Ectodermal cell (in vitro differentiated cells): ENCODE measurements at regions not wholly inside any gene's neighbourhood (a gene's known extent, or its start where the extent isn't known, plus 50 kb on each side); places are given as distances from the start of the nearest gene placed in this dataset.

Experiments used
- H3K27ac ChIP-seq: 2 replicates; pipeline ENCODE4 v1.7.0; 2013; ENCODE audit warnings: mild to moderate bottlenecking, low read depth, low read length; ENCODE audit not compliant: insufficient read depth, poor library complexity, severe bottlenecking
- H3K27me3 ChIP-seq: 2 replicates; pipeline ENCODE4 v1.7.0; 2013; ENCODE audit warnings: mild to moderate bottlenecking, low read length; ENCODE audit not compliant: insufficient read depth, control insufficient read depth, poor library complexity, severe bottlenecking
- H3K36me3 ChIP-seq: one replicate; pipeline ENCODE4 v1.7.0; 2013; ENCODE audit warnings: low read length; ENCODE audit not compliant: control insufficient read depth, insufficient read depth
- H3K4me1 ChIP-seq: one replicate; pipeline ENCODE4 v1.7.0; 2013; ENCODE audit warnings: low read length; ENCODE audit not compliant: control insufficient read depth, insufficient read depth
- H3K4me3 ChIP-seq: 2 replicates; pipeline ENCODE4 v1.7.0; 2013; ENCODE audit warnings: low read depth, low read length, control low read depth; ENCODE audit not compliant: insufficient read depth
- H3K9me3 ChIP-seq: 2 replicates; pipeline ENCODE4 v1.7.0; 2013; ENCODE audit warnings: mild to moderate bottlenecking, low read length, moderate library complexity; ENCODE audit not compliant: control insufficient read depth
- WGBS, 2 experiments: methylation state at CpG; one replicate each; pipeline ENCODE4 v1.1.7; 2013; ENCODE audit warnings: missing lambda C conversion rate in 2 of 2; 5-methylcytosine and 5-hydroxymethylcytosine counted together

DNA sequence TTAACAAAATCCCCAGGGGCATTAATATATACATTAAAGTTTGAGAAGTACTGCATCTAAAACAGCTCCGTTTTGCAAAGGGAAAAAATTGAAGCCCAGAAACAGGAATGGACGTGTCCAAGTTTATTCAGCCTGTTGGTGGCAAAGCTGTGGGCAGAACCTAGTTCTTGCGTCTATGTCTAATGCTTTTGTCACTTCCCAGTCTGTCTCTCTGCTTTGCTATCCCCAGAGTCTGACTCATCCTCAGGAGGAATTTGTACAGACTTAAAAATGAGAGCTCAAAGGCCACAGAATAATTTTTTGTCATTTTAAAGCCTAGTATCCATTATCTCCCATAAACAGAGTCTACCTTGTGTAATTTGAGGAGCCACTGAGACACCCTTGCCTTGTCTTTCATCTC, 330.9 kb upstream of the GRIA1 start:
- H3K4me3 ChIP-seq: no peak overlapping the region
- H3K27ac ChIP-seq: no peak overlapping the region
- no peaks in the 10 kb centered on the region for H3K4me1 ChIP-seq
- no peaks in the 10 kb centered on the region for H3K9me3 ChIP-seq
- no peaks in the 10 kb centered on the region for H3K27me3 ChIP-seq
- H3K36me3 ChIP-seq: no peaks in the 10 kb centered on the region
- WGBS, 2 experiments: 60 to 63% methylated on average over 3 of the region's 3 CpGs

- H3K27ac ChIP-seq: no peak overlapping the region
- 88 to 95% methylated on average over 1 of the region's 1 CpG for WGBS, 2 experiments
- H3K9me3 ChIP-seq: no peaks in the 10 kb centered on the region
- no peaks in the 10 kb centered on the region for H3K27me3 ChIP-seq
- no peak overlapping the region for H3K4me3 ChIP-seq
- no peaks in the 10 kb centered on the region for H3K4me1 ChIP-seq
- no peaks in the 10 kb centered on the region for H3K36me3 ChIP-seq
These were observed 322.2 kb upstream of the GRIA1 start for GRCh38 chr5:153168241-153168640.

DNA sequence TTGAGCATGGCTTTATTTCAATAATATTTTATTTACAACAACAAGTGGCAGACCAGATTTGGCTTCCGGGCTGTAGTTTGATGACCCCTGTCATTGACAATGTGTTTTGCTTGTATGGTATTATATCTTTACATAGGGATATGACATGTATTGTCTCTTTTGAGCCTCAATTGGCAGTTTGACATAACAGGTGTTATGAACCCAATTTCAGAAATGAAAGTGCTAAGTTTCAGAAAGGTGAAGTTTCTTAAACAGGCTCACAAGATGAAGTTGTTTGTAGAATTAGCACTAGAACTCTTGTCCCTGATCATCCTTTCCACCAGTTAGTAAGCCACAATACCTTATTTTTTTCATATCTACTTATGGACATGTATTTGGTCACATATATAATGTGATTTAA, 303.0 kb upstream of the GRIA1 start:
- WGBS, 2 experiments: 82 to 100% methylated on average over 1 of the region's 1 CpG
- H3K4me1 ChIP-seq: no peaks in the 10 kb centered on the region
- H3K4me3 ChIP-seq: no peak overlapping the region
- no peak overlapping the region for H3K27ac ChIP-seq
- no peaks in the 10 kb centered on the region for H3K27me3 ChIP-seq
- H3K36me3 ChIP-seq: no peaks in the 10 kb centered on the region
- H3K9me3 ChIP-seq: no peaks in the 10 kb centered on the region

DNA sequence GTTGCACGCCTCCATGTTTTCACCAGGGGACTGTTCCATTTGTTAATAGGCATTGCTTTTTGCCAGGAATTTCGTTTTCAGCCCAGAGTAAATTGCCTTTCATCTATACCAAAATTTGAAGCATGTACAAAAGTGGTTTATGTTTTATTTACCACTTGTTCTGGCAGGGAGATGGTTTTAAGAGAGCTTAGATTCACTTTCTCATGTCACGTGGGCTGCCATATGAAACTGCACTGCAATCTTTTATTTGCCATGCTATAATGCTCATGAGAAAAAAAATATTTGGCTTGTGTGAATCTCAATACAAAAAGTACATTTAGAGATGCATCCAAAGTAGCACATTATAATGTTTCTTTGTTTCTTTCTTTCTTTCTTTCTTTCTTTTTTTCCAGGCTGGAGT, 284.1 kb upstream of the GRIA1 start:
- Histone ChIP-seq H3K4me1 (peaks cover 5% of the 10 kb centered on the region), H3K36me3 (no peaks in the 10 kb centered on the region), H3K4me3 (no peak overlapping the region), H3K27me3 (no peaks in the 10 kb centered on the region), H3K9me3 (no peaks in the 10 kb centered on the region), H3K27ac (no peak overlapping the region)
- WGBS, 2 experiments: 97 to 100% methylated on average over 3 of the region's 3 CpGs

DNA sequence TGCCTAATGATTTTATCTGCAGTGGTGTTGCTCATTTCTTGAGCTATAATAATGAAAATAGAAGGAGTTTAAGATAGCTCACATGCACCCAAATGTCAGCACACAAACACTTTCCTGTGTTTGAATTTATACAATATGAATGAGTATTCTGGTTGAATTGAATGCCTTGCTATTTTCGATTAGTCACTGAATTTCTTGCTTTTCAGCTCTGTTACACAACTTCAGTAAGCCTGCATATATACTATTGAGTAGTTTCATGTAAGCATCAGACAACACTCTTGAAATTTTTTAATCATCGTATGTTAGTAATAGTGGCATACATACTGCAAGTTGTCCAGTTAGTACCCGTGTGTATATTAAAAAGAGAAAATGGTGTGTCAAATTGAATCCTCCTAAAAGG, 281.5 kb upstream of the GRIA1 start:
- 87% methylated on average over 3 of the region's 3 CpGs; no CpG with 5 or more reads in 1 of the 2 experiments for whole genome bisulfite sequencing, 2 experiments
- Histone ChIP-seq H3K27me3 (no peaks in the 10 kb centered on the region), H3K9me3 (no peaks in the 10 kb centered on the region), H3K4me1 (peaks cover 10% of the 10 kb centered on the region), H3K36me3 (no peaks in the 10 kb centered on the region), H3K27ac (no peak overlapping the region), H3K4me3 (no peak overlapping the region)

- H3K36me3 ChIP-seq: no peaks in the 10 kb centered on the region
- no peaks in the 10 kb centered on the region for H3K27me3 ChIP-seq
- 86 to 92% methylated on average over 2 of the region's 2 CpGs for WGBS, 2 experiments
- no peak overlapping the region for H3K27ac ChIP-seq
- H3K4me3 ChIP-seq: no peak overlapping the region
- H3K4me1 ChIP-seq: peaks cover 10% of the 10 kb centered on the region
- no peaks in the 10 kb centered on the region for H3K9me3 ChIP-seq
These were observed 280.8 kb upstream of the GRIA1 start for GRCh38 chr5:153209687-153210086.

DNA sequence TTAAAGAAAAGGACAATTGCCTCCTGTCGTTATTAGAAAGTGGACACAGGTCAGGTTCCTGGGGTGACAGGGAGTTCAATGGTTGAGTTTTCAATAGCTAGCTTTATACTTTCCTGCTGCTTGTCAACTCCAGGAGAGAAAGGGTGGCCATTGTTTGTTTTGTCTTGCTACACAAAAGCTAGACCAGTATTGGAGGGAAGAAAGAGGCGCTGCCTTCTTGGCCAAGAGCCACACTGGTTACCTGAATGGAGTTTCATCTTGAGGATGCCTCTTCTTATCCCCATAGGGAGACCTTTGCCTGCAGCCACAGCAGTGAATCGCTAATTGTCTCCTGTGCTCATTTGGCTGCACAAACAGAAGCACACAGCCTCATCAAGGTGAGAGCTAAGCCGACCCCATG, 279.4 kb upstream of the GRIA1 start:
- Histone ChIP-seq H3K27ac (no peak overlapping the region), H3K4me3 (no peak overlapping the region), H3K4me1 (peaks cover 10% of the 10 kb centered on the region), H3K36me3 (no peaks in the 10 kb centered on the region), H3K27me3 (no peaks in the 10 kb centered on the region), H3K9me3 (no peaks in the 10 kb centered on the region)
- 25 to 35% methylated on average over 4 of the region's 4 CpGs for WGBS, 2 experiments

GRCh38 chr5:153212471-153212870, 278.0 kb upstream of the GRIA1 start:
- WGBS, 2 experiments: 97 to 98% methylated on average over 3 of the region's 3 CpGs

DNA sequence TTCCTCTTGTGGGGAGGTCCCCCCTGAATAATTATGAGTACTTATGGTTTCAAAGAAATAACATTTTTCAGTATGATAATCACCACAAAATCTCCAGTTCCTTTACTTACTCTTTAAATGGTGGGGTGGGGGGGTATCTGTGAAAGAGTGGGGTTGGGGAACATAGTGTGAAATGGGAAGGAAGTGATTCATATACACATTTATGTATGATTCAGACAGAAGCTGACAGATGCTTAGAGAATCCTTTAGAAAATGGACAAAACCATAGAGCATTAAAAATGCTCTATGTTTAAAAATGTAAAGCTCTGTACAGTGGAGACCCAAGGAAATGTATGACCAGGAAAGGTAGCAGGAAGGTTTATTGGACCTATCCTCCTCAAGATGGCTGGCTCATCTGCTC, 267.5 kb upstream of the GRIA1 start:
- H3K36me3 ChIP-seq: no peaks in the 10 kb centered on the region
- H3K9me3 ChIP-seq: no peaks in the 10 kb centered on the region
- no peak overlapping the region for H3K27ac ChIP-seq
- H3K27me3 ChIP-seq: no peaks in the 10 kb centered on the region
- H3K4me3 ChIP-seq: no peak overlapping the region
- no peaks in the 10 kb centered on the region for H3K4me1 ChIP-seq

More at GRCh38 chr5:153212471-153212870, 278.0 kb upstream of the GRIA1 start:
- H3K36me3 ChIP-seq: no peaks in the 10 kb centered on the region
- H3K27me3 ChIP-seq: no peaks in the 10 kb centered on the region
- H3K9me3 ChIP-seq: no peaks in the 10 kb centered on the region
- peaks cover 10% of the 10 kb centered on the region for H3K4me1 ChIP-seq
- no peak overlapping the region for H3K4me3 ChIP-seq
- H3K27ac ChIP-seq: no peak overlapping the region

GRCh38 chr5:153223376-153223775, 267.1 kb upstream of the GRIA1 start:
- WGBS, 2 experiments: 94 to 96% methylated on average over 6 of the region's 6 CpGs

GRCh38 chr5:153224651-153225050, 265.8 kb upstream of the GRIA1 start:
- Histone ChIP-seq H3K4me3 (no peak overlapping the region), H3K4me1 (no peaks in the 10 kb centered on the region), H3K36me3 (no peaks in the 10 kb centered on the region), H3K27ac (no peak overlapping the region), H3K9me3 (no peaks in the 10 kb centered on the region), H3K27me3 (no peaks in the 10 kb centered on the region)

More at GRCh38 chr5:153223376-153223775, 267.1 kb upstream of the GRIA1 start:
- H3K4me1 ChIP-seq: no peaks in the 10 kb centered on the region
- H3K27me3 ChIP-seq: no peaks in the 10 kb centered on the region
- H3K27ac ChIP-seq: no peak overlapping the region
- H3K9me3 ChIP-seq: no peaks in the 10 kb centered on the region
- no peaks in the 10 kb centered on the region for H3K36me3 ChIP-seq
- no peak overlapping the region for H3K4me3 ChIP-seq
